ENCODE measurements at regions not wholly inside any gene's neighbourhood (a gene's known extent, or its start where the extent isn't known, plus 50 kb on each side); places are given as distances from the start of the nearest gene placed in this dataset.

DNA sequence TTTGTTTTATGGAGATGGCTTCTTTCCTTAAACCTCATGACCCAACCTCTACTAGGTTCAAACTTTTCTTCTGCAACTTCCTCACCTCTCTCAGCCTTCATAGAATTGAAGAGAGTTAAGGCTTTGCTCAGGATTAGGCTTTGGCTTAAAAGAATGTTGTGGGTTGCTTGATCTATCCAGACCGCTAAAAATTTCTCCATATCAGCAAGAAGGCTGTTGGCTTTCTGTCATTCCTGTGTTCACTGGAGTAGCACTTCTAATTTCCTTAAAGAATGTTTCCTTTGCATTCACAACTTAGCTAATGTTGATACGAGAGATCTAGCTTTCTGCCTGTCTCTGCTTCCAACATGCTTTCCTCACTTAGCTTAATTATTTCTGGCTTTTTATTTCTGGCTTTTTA, 58.1 kb upstream of the KYNU start:
- TF ChIP-seq, protein P1, sequence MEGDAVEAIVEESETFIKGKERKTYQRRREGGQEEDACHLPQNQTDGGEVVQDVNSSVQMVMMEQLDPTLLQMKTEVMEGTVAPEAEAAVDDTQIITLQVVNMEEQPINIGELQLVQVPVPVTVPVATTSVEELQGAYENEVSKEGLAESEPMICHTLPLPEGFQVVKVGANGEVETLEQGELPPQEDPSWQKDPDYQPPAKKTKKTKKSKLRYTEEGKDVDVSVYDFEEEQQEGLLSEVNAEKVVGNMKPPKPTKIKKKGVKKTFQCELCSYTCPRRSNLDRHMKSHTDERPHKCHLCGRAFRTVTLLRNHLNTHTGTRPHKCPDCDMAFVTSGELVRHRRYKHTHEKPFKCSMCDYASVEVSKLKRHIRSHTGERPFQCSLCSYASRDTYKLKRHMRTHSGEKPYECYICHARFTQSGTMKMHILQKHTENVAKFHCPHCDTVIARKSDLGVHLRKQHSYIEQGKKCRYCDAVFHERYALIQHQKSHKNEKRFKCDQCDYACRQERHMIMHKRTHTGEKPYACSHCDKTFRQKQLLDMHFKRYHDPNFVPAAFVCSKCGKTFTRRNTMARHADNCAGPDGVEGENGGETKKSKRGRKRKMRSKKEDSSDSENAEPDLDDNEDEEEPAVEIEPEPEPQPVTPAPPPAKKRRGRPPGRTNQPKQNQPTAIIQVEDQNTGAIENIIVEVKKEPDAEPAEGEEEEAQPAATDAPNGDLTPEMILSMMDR (conservative IDR thresholded peaks at IDR 0.05 in 1 of 2, IDR thresholded peaks at IDR 0.05 in 1 of 2; ENCODE audit: low read depth in 1 of 2, low read length in 2 of 2), result no peak
- no peak for TF ChIP-seq EZH2 (IDR thresholded peaks at IDR 0.05; ENCODE audit: low read length, missing control alignments)
